CD4-positive, alpha-beta T cell treated with Interleukin-17A for 1 hour (primary cell): ENCODE measurements at regions not wholly inside any gene's neighbourhood (a gene's known extent, or its start where the extent isn't known, plus 50 kb on each side); places are given as distances from the start of the nearest gene placed in this dataset.
"Not testable (repeated sequence)": the region's sequence is repeated elsewhere in the genome, so short reads cannot be mapped to it uniquely, and the experiment has no call there.

ENCODE experiments used
- DNase-seq: peaks from one replicate; pipeline ENCODE4 v3.0.0-alpha.2; 2020

DNA sequence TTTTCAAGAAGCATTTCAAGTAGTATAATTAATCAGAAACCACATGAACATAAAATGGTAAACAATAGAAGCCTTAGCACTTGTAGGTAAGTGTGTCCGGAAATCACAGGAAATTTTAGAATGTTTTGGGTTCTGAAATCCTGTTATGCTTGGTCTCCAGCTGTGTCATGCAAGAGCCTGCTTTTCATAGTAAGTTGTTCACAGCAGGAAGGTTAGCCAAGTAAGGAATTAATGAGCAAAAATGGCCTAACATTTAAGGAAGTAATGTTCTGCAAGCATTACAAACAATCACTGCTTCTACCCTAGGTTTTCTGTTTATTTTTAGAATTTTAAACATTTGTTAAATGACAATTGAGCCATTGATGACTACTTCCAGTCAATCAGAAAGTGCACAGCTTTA, 669.5 kb downstream of the SLCO4C1 start:
- DNase-seq, result no peak

GRCh38 chr5:101611039-101611438, 685.0 kb downstream of the SLCO4C1 start:
- no peak for DNase-seq

DNA sequence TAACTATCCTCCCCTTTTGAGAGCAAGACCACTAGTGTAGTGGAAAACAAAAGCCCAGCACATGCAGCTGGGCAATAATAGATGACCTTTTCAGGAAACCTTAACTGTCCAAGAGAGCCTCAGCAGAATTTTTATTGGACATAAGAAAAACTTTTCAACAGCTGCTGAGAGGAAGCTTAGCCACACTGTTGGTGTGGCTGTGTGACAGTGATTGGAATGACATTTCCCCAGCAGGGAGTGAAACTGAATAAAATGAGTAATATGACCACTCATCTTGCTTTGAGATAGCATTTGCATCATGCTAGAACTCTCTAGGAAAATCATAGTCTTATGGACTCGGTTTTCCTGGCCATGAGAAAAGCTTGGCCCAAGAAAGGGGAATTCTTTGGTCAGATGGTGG, 687.8 kb downstream of the SLCO4C1 start:
- DNase-seq, result no peak

GRCh38 chr5:101605700-101606099, 690.4 kb downstream of the SLCO4C1 start:
- no peak for DNase-seq

DNA sequence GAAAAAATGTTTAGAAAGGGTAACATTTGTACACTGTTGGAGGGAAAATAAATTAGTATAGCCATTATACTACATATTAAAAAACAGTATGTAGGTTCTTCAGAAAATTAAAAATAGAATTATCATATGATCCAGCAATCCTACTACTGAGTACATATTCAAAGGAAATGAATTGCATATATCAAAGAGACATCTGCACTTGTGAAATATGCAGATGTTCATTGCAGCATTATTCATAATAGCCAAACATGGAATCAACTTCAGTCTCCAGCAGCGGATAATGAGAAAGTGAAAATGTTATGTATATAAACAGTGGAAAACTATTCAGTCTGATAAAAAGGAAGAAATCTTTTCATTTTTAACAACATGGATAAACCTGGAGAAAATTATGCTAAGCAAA, 695.5 kb downstream of the SLCO4C1 start:
- no peak for DNase-seq

DNA sequence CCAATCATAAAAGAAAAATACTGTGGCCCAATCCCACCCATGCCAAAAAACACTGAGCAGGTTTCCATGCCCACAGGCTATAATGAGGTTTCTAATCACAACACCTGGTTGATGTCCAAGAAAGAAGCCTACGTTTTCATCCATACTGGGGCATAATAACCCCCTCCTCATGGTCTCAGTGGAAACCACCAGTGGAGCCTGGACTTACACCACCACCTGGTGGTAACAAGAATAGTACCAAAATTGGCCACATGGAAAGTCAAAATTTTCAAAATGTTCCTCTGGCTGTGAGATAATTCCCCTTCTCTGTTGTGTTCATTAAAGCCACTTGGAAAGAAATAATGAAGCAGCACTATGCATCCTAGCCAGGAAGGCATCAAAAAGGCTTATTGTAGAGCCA, 687.3 kb upstream of the ST8SIA4 start:
- no peak for DNase-seq

GRCh38 chr5:101585366-101585765, 682.3 kb upstream of the ST8SIA4 start:
- no peak for DNase-seq

DNA sequence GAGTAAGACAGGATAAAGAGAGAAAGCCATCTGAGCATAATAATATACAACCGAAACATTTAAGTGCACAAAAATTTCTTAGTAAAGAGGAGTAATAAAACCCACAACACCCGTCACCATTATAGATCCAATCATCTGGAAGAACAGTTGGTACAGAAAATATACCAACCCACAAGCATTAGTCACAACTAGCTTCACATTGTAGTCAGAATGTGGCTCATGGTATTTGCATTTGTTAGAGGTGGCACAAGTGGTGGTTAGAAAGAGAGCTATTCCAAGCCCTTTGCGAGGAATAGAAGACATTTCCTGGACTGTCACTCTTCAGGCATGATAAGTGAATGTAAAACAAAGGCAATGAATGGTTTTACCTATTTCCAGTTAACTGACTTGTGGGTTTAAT, 677.5 kb upstream of the ST8SIA4 start:
- DNase-seq, result no peak

GRCh38 chr5:101574017-101574416, 670.9 kb upstream of the ST8SIA4 start:
- no peak for DNase-seq

GRCh38 chr5:101561018-101561417, 657.9 kb upstream of the ST8SIA4 start:
- DNase-seq, result no peak

GRCh38 chr5:101543780-101544179, 640.7 kb upstream of the ST8SIA4 start:
- DNase-seq, result no peak

- no peak for DNase-seq
These were observed 636.2 kb upstream of the ST8SIA4 start for GRCh38 chr5:101539315-101539714.

DNA sequence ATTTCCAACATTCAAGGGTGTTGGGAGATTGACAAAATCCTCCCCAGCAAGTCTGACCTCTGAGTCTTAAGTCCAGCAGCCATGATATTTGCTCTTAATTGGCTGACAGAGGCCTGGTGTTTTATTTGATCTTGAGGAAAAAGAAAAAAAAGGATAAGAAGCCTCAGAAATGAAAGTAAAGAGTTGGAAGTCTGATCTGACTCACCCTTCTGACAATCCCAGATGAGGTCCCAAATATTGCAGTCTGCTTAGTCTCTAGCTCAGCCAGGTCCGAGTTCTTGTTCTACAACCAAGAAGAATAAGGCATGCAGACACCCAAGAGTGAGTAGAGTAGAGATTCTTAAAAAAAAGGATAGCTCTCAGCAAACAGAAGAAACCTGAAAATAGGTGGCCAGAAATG, 632.5 kb upstream of the ST8SIA4 start:
- DNase-seq, result no peak

- no peak for DNase-seq
These were observed 631.5 kb upstream of the ST8SIA4 start for GRCh38 chr5:101534491-101535110.

DNA sequence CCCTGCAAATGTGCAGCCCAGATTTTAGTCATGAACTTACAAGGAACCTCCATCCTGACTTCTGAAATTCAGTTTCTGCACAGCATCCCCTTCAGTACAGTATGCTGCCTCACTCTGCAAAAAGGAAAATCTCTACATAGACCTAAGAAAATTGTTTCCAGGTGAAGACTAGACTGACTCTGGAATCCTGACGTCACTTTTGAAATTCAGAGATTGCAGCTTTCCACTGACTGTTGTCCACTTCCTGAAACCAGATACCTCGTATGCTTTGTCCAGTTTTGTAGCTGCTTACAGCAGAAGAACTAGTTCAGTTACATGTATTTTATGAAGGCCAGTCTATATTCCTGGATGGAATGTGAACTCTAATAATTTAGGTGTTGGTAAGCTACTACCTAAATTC, 629.3 kb upstream of the ST8SIA4 start:
- no peak for DNase-seq

DNA sequence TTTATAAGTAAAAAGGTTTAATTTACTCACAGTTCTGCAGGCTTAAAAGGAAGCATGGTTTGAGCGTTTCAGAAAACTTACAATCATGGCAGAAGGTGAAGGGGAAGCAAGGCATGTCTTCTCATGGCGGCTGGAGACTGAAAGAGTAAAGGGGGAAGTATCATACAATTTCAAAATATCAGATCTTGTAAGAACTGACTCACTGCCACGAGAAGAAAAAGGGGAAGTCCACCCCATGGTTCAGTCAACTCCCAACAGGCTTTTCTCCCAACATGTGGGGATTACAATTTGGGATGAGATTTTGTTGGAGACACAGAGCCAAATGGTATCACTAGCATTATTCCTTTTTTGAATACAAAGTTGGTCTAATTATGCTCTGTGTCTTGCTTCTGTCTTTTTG, 627.9 kb upstream of the ST8SIA4 start:
- DNase-seq, result no peak

DNA sequence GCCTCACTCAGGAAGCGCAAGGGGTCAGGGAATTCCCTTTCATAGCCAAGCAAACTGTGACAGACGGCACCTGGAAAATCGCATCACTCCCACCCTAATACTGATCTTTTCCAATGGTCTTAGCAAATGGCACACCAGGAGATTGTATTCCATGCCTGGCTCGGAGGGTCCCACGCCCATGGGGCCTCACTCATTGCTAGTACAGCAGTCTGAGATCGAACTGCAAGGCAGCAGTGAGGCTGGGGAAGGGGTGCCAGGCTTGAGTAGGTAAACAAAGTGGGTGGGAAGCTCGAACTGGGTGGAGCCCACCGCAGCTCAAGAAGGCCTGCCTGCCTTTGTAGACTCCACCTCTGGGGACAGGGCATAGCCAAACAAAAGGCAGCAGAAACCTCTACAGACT, 626.0 kb upstream of the ST8SIA4 start:
- DNase-seq, result not testable (repeated sequence)

DNA sequence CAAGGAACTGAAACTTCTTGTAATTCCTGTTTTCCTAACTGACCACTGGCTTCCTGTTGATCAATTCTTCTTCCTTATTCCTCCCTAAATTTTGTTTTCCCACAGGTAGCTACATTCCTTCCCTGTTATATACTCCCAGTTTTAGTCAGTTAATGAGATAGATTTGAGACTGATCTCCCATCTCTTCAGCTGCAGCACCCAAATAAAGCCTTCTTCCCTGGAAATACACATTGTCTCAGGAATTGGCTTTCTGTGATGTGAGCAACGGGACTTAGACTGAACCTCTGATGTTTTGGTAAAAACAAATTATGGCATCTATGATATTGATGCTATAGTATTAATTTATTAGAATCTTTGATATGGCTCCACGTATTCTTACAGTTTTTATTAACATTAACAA, 617.3 kb upstream of the ST8SIA4 start:
- DNase-seq, result no peak

DNA sequence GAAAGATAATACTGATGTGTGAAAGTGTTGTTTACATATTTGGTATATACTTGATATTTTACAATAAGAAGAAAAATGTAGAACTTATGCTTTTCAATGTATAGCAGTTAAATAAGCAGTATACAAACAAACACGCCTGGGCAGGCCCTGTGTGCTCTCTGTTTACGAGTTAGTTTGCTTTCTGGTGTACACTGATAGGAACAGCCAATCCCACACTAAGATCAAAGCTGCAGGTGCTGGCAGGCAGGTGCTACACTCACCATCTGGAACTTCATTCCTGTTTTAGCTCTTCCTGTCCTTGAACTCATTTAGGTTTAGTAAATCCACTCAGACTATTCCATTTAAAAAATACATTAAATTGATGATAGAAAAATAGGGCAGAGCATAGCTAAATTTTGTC, 614.7 kb upstream of the ST8SIA4 start:
- no peak for DNase-seq

- no peak for DNase-seq
These were observed 612.6 kb upstream of the ST8SIA4 start for GRCh38 chr5:101515721-101516120.

DNA sequence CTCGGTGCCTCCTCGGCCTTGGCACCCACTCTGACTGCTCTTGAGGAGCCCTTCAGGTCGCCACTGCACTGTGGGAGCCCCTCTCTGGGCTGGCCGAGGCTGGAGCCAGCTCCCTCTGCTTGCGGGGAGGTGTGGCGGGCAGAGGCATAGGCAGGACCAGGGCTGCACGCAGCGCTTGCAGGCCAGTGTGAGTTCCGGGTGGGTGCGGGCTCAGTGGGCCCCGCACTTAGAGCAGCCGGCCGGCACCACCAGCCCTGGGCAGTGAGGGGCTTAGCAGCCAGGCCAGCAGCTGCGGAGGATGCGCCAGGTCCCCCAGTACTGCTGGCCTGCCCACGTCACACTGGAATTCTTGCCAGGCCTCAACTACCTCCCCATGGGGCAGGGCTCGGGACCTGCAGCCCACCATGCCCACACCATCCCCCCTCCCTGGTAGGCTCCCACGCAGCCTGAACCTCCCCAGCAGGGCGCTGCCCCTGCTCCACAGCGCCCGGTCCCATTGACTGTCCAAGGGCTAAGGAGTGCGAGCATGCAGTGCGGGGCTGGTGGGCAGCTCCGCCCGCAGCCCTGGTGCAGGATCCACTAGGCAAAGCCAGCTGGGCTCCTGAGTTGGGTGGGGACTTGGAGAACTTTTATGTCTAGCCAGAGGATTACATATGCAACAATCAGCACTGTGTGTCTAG, 602.9 kb upstream of the ST8SIA4 start:
- DNase-seq, result no peak

GRCh38 chr5:101482931-101483330, 579.8 kb upstream of the ST8SIA4 start:
- no peak for DNase-seq

- DNase-seq, result no peak
These were observed 570.4 kb upstream of the ST8SIA4 start for GRCh38 chr5:101473483-101473882.

DNA sequence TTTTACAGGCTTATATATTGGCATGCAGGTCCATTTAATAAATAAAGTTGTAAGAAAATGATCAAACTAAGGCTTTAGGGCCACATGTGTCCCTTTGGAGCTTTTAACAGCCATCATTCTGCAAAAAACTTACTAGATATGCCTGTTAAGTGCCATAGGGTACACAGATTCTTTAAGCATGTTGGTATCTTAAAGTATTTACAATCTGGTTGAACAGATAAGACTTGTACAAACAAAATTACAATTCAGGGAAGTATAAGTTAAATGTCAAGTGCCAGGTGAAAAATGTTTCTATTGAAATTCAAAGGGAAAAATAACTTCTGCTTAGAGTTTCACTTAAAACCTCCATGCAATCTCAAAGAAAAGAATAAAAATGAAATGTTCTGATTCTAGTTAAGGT, 558.4 kb upstream of the ST8SIA4 start:
- no peak for DNase-seq

DNA sequence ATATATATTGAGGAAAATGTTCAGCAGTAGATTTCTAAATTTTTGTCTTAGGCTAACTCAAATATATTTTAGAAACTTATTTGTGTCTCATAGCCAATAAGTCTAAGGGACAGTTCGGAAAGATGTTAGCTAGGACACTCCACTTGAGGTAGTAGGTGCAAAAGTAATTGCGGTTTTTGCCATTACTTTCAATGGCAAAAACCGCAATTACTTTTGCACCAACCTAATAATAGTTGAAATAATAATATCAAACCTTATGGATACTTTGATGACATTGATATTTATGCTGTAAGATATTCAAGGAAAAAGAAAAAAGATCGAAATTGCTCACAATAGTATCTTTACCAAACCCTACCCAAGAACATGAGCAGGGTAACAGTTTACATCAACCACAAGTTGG, 555.5 kb upstream of the ST8SIA4 start:
- DNase-seq, result no peak
